ENCODE measurements at regions not wholly inside any gene's neighbourhood (a gene's known extent, or its start where the extent isn't known, plus 50 kb on each side); places are given as distances from the start of the nearest gene placed in this dataset.
A peak's percentile ranks its signal among the peaks of the same experiment; 100 is the strongest.

DNA sequence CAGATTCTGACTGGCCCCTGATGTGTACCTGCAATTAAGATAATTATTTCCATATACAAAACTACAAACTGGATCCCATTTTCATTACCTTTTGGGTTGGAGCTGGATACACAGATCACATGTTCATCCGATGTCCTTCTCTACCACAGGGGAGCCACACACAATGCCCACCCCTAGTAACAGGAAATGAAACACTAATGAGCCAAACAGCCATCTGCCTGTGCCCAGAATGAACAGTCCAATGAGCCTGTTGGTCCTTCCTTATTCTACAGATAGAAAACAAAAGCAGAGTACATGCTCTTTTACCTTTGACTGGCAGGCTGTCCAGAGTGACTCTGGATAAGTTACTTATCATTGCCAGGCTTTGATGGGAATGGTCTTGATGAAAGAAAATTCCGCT is 68.6 kb downstream of the SIPA1L2 start:
- no peak overlapping the region for H2AK5ac ChIP-seq (ENCODE audit: insufficient read length, low read length)
- H2BK12ac ChIP-seq (ENCODE audit: insufficient read length, low read depth, low read length): no peak overlapping the region
- peaks cover 6% of the 10 kb centered on the region; the same call in 1 of the 2 replicates for H3K4me1 ChIP-seq (ENCODE audit: insufficient read depth, low read length)
- H4K8ac ChIP-seq (replicated peaks; ENCODE audit: insufficient read length, low read depth, low read length): no peak overlapping the region
- Mint-ChIP-seq H3K9me3 (no peaks in the 10 kb centered on the region), H3K4me3 (no peak overlapping the region), H3K36me3 (ENCODE audit: insufficient read depth in 1 of 3, low read depth in 3 of 3) (no peaks in the 10 kb centered on the region), H3K4me1 (peaks cover 43 to 44% of the 10 kb centered on the region in 2 experiments), H3K27ac (peak overlapping the region in 1 of 3 experiments; percentile 71; a peak in 1 of 7 replicates), H3K27me3 (ENCODE audit: low read depth) (no peaks in the 10 kb centered on the region; the same call in 1 of the 2 replicates)
- no peaks in the 10 kb centered on the region for H3K27me3 ChIP-seq (ENCODE audit: insufficient read depth, low read length)
- no peak overlapping the region for H3K9ac ChIP-seq (ENCODE audit: extremely low read depth, insufficient read length, low read length)
- no peak overlapping the region for H3T11ph ChIP-seq (ENCODE audit: low read length)
- H2BK120ac ChIP-seq (ENCODE audit: low read depth, low read length, poor library complexity, severe bottlenecking): no peak overlapping the region
- H4K20me1 ChIP-seq (ENCODE audit: control insufficient read depth, insufficient read depth, insufficient read length): no peaks in the 10 kb centered on the region
- DNase-seq: no peak
- no peak overlapping the region for H3K56ac ChIP-seq (ENCODE audit: insufficient read length, low read depth, low read length)
- H3K79me2 ChIP-seq (ENCODE audit: insufficient read depth, low read length): no peaks in the 10 kb centered on the region
- H3K18ac ChIP-seq (ENCODE audit: insufficient read length, low read depth, low read length): no peak overlapping the region
- H3K79me1 ChIP-seq (ENCODE audit: insufficient read depth, low read depth, low read length, poor library complexity, severe bottlenecking): no peaks in the 10 kb centered on the region
- no peak overlapping the region for H4K5ac ChIP-seq (ENCODE audit: insufficient read length, low read depth, low read length)
- H4K91ac ChIP-seq (ENCODE audit: insufficient read length, low read depth, low read length): no peak overlapping the region
- H3K23me2 ChIP-seq (ENCODE audit: insufficient read length, low read depth, low read length, poor library complexity, severe bottlenecking): no peaks in the 10 kb centered on the region
- H3K4ac ChIP-seq (ENCODE audit: low read depth, low read length): no peak overlapping the region
- no peak overlapping the region for H2BK15ac ChIP-seq (ENCODE audit: low read depth, low read length)
- H2AFZ ChIP-seq (ENCODE audit: low read length): no peak overlapping the region
- no peak overlapping the region for H2BK20ac ChIP-seq (ENCODE audit: low read depth, low read length, poor library complexity, severe bottlenecking)
- no peak for TF ChIP-seq CTCF (conservative IDR thresholded peaks at IDR 0.05)
- H3K23ac ChIP-seq (ENCODE audit: insufficient read length, low read depth, low read length): no peak overlapping the region
- no peaks in the 10 kb centered on the region for H3K9me3 ChIP-seq (ENCODE audit: control insufficient read depth, low read depth, low read length)
- H3K4me2 ChIP-seq (ENCODE audit: insufficient read depth, insufficient read length, low read length): no peak overlapping the region
- no peak overlapping the region for H3K14ac ChIP-seq (ENCODE audit: insufficient read depth, low read length)
- H3K27ac ChIP-seq (ENCODE audit: insufficient read length, low read depth, low read length): no peak overlapping the region
- no CpG with 5 or more reads among the region's 2 CpGs for WGBS (ENCODE audit: extremely low coverage, insufficient read length, low lambda C conversion rate)
- no peak overlapping the region for H2BK5ac ChIP-seq (ENCODE audit: insufficient read length, low read length)
